T1000 (cell line): ENCODE measurements at regions not wholly inside any gene's neighbourhood (a gene's known extent, or its start where the extent isn't known, plus 50 kb on each side); places are given as distances from the start of the nearest gene placed in this dataset.
A peak's percentile ranks its signal among the peaks of the same experiment; 100 is the strongest.

Experiments
- DNase-seq: peaks from one replicate; lab custom pipeline; 2025; ENCODE audit warnings: mixed read lengths; lab: John Stamatoyannopoulos, UW

- DNase-seq: no peak
Observed at GRCh38 chr5:18111906-18112465, 477.7 kb downstream of the TAF11L14 start.

GRCh38 chr5:18113721-18114120 lies 479.5 kb downstream of the TAF11L14 start:
- DNase-seq: no peak

GRCh38 chr5:18114151-18114757 lies 480.0 kb downstream of the TAF11L14 start:
- DNase-seq: no peak

GRCh38 chr5:18117968-18118367 lies 483.7 kb downstream of the TAF11L14 start:
- no peak for DNase-seq

- no peak for DNase-seq
Observed at GRCh38 chr5:18119156-18119785, 485.0 kb downstream of the TAF11L14 start.

- DNase-seq: no peak
Observed at GRCh38 chr5:18141222-18141621, 507.0 kb downstream of the TAF11L14 start.

GRCh38 chr5:18142831-18143230 lies 508.6 kb downstream of the TAF11L14 start:
- DNase-seq: no peak

GRCh38 chr5:18152671-18153070 lies 518.4 kb downstream of the TAF11L14 start:
- no peak for DNase-seq

GRCh38 chr5:18158166-18158565 lies 523.9 kb downstream of the TAF11L14 start:
- DNase-seq: no peak

- no peak for DNase-seq
Observed at GRCh38 chr5:18159331-18159730, 525.1 kb downstream of the TAF11L14 start.

GRCh38 chr5:18171684-18172083 lies 537.4 kb downstream of the TAF11L14 start:
- DNase-seq: no peak

- no peak for DNase-seq
Observed at GRCh38 chr5:18179579-18179978, 545.3 kb downstream of the TAF11L14 start.

- no peak for DNase-seq
Observed at GRCh38 chr5:18181575-18181974, 547.3 kb downstream of the TAF11L14 start.

GRCh38 chr5:18195910-18196309 lies 561.6 kb downstream of the TAF11L14 start:
- DNase-seq: no peak

GRCh38 chr5:18197734-18198133 lies 563.5 kb downstream of the TAF11L14 start:
- no peak for DNase-seq

GRCh38 chr5:18202164-18202563 lies 567.9 kb downstream of the TAF11L14 start:
- DNase-seq: no peak

- no peak for DNase-seq
Observed at GRCh38 chr5:18203296-18203695, 569.0 kb downstream of the TAF11L14 start.

GRCh38 chr5:18213666-18214065 lies 579.4 kb downstream of the TAF11L14 start:
- no peak for DNase-seq

- DNase-seq: peak; percentile 15
Observed at GRCh38 chr5:18216016-18216415, 581.8 kb downstream of the TAF11L14 start.

- DNase-seq: no peak
Observed at GRCh38 chr5:18216729-18217128, 582.5 kb downstream of the TAF11L14 start.

GRCh38 chr5:18219241-18219640 lies 585.0 kb downstream of the TAF11L14 start:
- DNase-seq: no peak

- no peak for DNase-seq
Observed at GRCh38 chr5:18220631-18221030, 586.4 kb downstream of the TAF11L14 start.

GRCh38 chr5:18236386-18236785 lies 602.1 kb downstream of the TAF11L14 start:
- no peak for DNase-seq

GRCh38 chr5:18238321-18238720 lies 604.1 kb downstream of the TAF11L14 start:
- DNase-seq: no peak
